Trophoblast cell (in vitro differentiated cells and primary cell): ENCODE measurements at regions not wholly inside any gene's neighbourhood (a gene's known extent, or its start where the extent isn't known, plus 50 kb on each side); places are given as distances from the start of the nearest gene placed in this dataset.
A peak's percentile ranks its signal among the peaks of the same experiment; 100 is the strongest.

Source experiments
- DNase-seq, 2 donors: peaks; one replicate each; pipeline ENCODE4 v3.0.0-alpha.2; 2016
- H2AFZ ChIP-seq: 2 replicates; pipeline ENCODE4 v1.6.1; 2013; ENCODE audit warnings: low read length, moderate library complexity, mild to moderate bottlenecking; ENCODE audit not compliant: insufficient read depth, poor library complexity
- H2AK5ac ChIP-seq: 2 replicates; pipeline ENCODE4 v1.6.1; 2013; ENCODE audit warnings: mild to moderate bottlenecking, low read length
- H2BK120ac ChIP-seq: 2 replicates; pipeline ENCODE4 v1.6.1; 2013; ENCODE audit warnings: low read length, mild to moderate bottlenecking, moderate library complexity; ENCODE audit not compliant: insufficient read depth, poor library complexity
- H2BK12ac ChIP-seq: 2 replicates; pipeline ENCODE4 v1.6.1; 2013; ENCODE audit warnings: mild to moderate bottlenecking, low read length, moderate library complexity
- H2BK5ac ChIP-seq: 2 replicates; pipeline ENCODE4 v1.6.1; 2013; ENCODE audit warnings: low read length, low read depth, moderate library complexity, mild to moderate bottlenecking; ENCODE audit not compliant: poor library complexity
- H3K14ac ChIP-seq: 2 replicates; pipeline ENCODE4 v1.6.1; 2013; ENCODE audit warnings: mild to moderate bottlenecking, low read length
- H3K18ac ChIP-seq: 2 replicates; pipeline ENCODE4 v1.6.1; 2013; ENCODE audit warnings: mild to moderate bottlenecking, low read length
- H3K23ac ChIP-seq: 2 replicates; pipeline ENCODE4 v1.6.1; 2013; ENCODE audit warnings: low read length
- H3K27ac ChIP-seq: 2 replicates; pipeline ENCODE4 v1.5.1; 2013; ENCODE audit warnings: low read depth, mild to moderate bottlenecking, inconsistent platforms, low read length, moderate library complexity
- H3K27me3 ChIP-seq: 2 replicates; pipeline ENCODE4 v1.6.1; 2013; ENCODE audit warnings: inconsistent platforms, mild to moderate bottlenecking, low read length, moderate library complexity; ENCODE audit not compliant: insufficient read depth
- H3K36me3 ChIP-seq, 2 experiments: 1 replicate in 1 of 2; 2 replicates in 1 of 2; pipeline ENCODE4 v1.6.1; 2013; ENCODE audit warnings: low read length in 2 of 2, mild to moderate bottlenecking in 2 of 2, moderate library complexity in 1 of 2; ENCODE audit not compliant: insufficient read depth in 2 of 2, control insufficient read depth in 1 of 2
- H3K4ac ChIP-seq: 2 replicates; pipeline ENCODE4 v1.6.1; 2013; ENCODE audit warnings: low read depth, mild to moderate bottlenecking, low read length, moderate library complexity
- H3K4me1 ChIP-seq, 2 experiments: 1 replicate in 1 of 2; 2 replicates in 1 of 2; pipeline ENCODE4 v1.6.1; 2013; ENCODE audit warnings: low read length in 2 of 2, mild to moderate bottlenecking in 2 of 2, moderate library complexity in 1 of 2; ENCODE audit not compliant: insufficient read depth in 2 of 2, control insufficient read depth in 1 of 2
- H3K4me2 ChIP-seq: 2 replicates; pipeline ENCODE4 v1.6.1; 2013; ENCODE audit warnings: inconsistent platforms, mild to moderate bottlenecking, low read length, moderate library complexity
- H3K4me3 ChIP-seq: 2 replicates; pipeline ENCODE4 v1.5.1; 2013; ENCODE audit warnings: mild to moderate bottlenecking, low read depth, low read length, inconsistent platforms
- H3K79me1 ChIP-seq: one replicate; pipeline ENCODE4 v1.6.1; 2013; ENCODE audit warnings: low read length
- H3K79me2 ChIP-seq: 2 replicates; pipeline ENCODE4 v1.6.1; 2013; ENCODE audit warnings: low read length, mild to moderate bottlenecking; ENCODE audit not compliant: control insufficient read depth, insufficient read depth, poor library complexity
- H3K9ac ChIP-seq: 2 replicates; pipeline ENCODE4 v1.6.1; 2013; ENCODE audit warnings: mild to moderate bottlenecking, low read length
- H3K9me3 ChIP-seq: 2 replicates; pipeline ENCODE4 v1.6.1; 2013; ENCODE audit warnings: low read depth, mild to moderate bottlenecking, control low read depth, inconsistent platforms, low read length; ENCODE audit not compliant: insufficient read depth
- H4K12ac ChIP-seq: 2 replicates; pipeline ENCODE4 v1.6.1; 2013; ENCODE audit warnings: low read depth, mild to moderate bottlenecking, low read length, moderate library complexity
- H4K8ac ChIP-seq: 2 replicates; pipeline ENCODE4 v1.6.1; 2013; ENCODE audit warnings: low read depth, mild to moderate bottlenecking, low read length, moderate library complexity
- H4K91ac ChIP-seq: one replicate; pipeline ENCODE4 v1.6.1; 2013; ENCODE audit warnings: low read depth, mild to moderate bottlenecking, low read length, moderate library complexity
- WGBS: extraction: QIAGEN DNeasy Blood & Tissue Kit; methylation state at CpG from one replicate; pipeline ENCODE4 v1.1.7; 2013; ENCODE audit warnings: missing lambda C conversion rate; ENCODE audit not compliant: insufficient read length, insufficient coverage; ENCODE audit errors: extremely low coverage; 5-methylcytosine and 5-hydroxymethylcytosine counted together

DNA sequence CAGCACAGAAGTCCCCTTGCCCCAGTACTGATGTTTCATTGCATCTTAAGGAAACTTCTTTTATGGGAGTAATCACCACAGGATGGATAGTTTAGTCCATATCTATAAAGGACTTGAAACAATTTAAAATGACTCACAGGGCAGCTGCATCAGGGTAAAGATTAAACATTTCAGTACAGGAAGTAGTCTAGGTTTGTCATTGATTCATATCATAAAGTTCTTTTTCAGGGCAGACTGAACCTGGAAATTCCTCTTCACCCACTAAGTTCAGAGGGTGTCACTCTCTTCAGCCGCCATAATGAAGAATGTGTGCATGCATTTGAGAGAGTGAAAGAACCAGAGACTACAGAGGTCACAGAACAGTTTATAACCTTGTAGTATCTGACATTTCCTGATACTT, 296.3 kb upstream of the JAG1 start:
- H3K36me3 ChIP-seq: no peaks in the 10 kb centered on the region
- H3K18ac ChIP-seq: no peak overlapping the region
- no CpG with 5 or more reads among the region's 1 CpG for WGBS
- no peak overlapping the region for H3K4ac ChIP-seq
- no peak overlapping the region for H4K8ac ChIP-seq
- H4K91ac ChIP-seq: no peak overlapping the region
- no peak overlapping the region for H2BK120ac ChIP-seq
- H2BK5ac ChIP-seq: no peak overlapping the region
- H3K9ac ChIP-seq: no peak overlapping the region
- H3K27ac ChIP-seq: no peak overlapping the region
- H2AK5ac ChIP-seq: no peak overlapping the region
- H3K79me1 ChIP-seq: no peaks in the 10 kb centered on the region
- no peak overlapping the region for H3K23ac ChIP-seq
- H3K27me3 ChIP-seq: no peaks in the 10 kb centered on the region
- no peak overlapping the region for H3K4me3 ChIP-seq
- no peaks in the 10 kb centered on the region for H3K79me2 ChIP-seq
- no peak overlapping the region for H3K4me2 ChIP-seq
- H3K9me3 ChIP-seq: no peaks in the 10 kb centered on the region
- H2BK12ac ChIP-seq: no peak overlapping the region
- H4K12ac ChIP-seq: no peak overlapping the region
- no peaks in the 10 kb centered on the region for H3K4me1 ChIP-seq
- no peak overlapping the region for H3K14ac ChIP-seq
- no peak overlapping the region for H2AFZ ChIP-seq
- peak in 1 of 2 donors; percentile 4 for DNase-seq

- Histone ChIP-seq H3K9ac (no peak overlapping the region), H3K9me3 (no peaks in the 10 kb centered on the region), H3K4me3 (no peak overlapping the region), H3K23ac (no peak overlapping the region), H3K4me1 (no peaks in the 10 kb centered on the region), H3K4ac (no peak overlapping the region), H4K8ac (no peak overlapping the region), H3K79me2 (no peaks in the 10 kb centered on the region), H4K91ac (no peak overlapping the region), H3K36me3 (no peaks in the 10 kb centered on the region), H3K4me2 (no peak overlapping the region), H4K12ac (no peak overlapping the region), H2AK5ac (no peak overlapping the region), H3K79me1 (no peaks in the 10 kb centered on the region), H2BK12ac (no peak overlapping the region), H2BK120ac (no peak overlapping the region), H3K27ac (no peak overlapping the region), H3K18ac (no peak overlapping the region), H3K14ac (no peak overlapping the region), H2AFZ (no peak overlapping the region), H3K27me3 (no peaks in the 10 kb centered on the region), H2BK5ac (no peak overlapping the region)
- WGBS: no CpG with 5 or more reads among the region's 1 CpG
- DNase-seq: no peak
These were observed 297.3 kb upstream of the JAG1 start for GRCh38 chr20:10971096-10971495.

DNA sequence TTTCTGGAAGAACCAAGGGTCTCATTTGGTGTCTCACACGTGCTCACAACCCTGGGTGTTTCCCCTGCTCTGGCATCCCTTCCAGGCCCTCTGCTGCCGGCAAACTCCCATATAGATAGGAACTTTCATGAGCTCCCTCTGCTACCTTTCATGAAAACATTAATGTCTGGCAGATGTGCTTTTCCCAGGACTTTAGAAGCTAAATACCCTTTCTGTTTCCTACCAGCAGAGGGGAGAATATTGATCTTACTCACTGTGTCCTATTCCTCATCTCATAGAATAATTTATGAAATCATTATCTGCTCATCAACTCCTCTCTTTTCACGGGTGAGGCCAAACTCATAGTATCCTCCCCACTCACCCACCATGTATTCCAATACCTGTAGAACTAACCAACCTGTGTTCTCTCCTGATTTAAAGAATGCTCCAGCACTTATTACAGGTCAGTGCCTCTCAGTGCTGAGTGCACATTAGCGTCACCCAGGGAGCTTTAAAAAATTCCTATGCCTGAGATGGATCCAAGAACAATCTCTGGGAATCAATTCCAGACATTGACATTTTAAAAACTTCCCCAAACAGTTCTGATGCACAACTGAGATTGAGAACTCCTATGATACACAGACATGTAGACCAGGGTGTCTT, 298.5 kb upstream of the JAG1 start:
- H3K79me1 ChIP-seq: no peaks in the 10 kb centered on the region
- no peak overlapping the region for H3K4me2 ChIP-seq
- no peak for DNase-seq
- no peaks in the 10 kb centered on the region for H3K79me2 ChIP-seq
- no peak overlapping the region for H3K27ac ChIP-seq
- H2BK5ac ChIP-seq: no peak overlapping the region
- no peak overlapping the region for H4K12ac ChIP-seq
- H3K36me3 ChIP-seq: no peaks in the 10 kb centered on the region
- H2AK5ac ChIP-seq: no peak overlapping the region
- no peak overlapping the region for H3K14ac ChIP-seq
- no peak overlapping the region for H3K23ac ChIP-seq
- no peaks in the 10 kb centered on the region for H3K9me3 ChIP-seq
- H2BK12ac ChIP-seq: no peak overlapping the region
- no peak overlapping the region for H4K91ac ChIP-seq
- H3K18ac ChIP-seq: no peak overlapping the region
- H3K4ac ChIP-seq: no peak overlapping the region
- H3K4me3 ChIP-seq: no peak overlapping the region
- no peak overlapping the region for H2BK120ac ChIP-seq
- H3K9ac ChIP-seq: no peak overlapping the region
- no peak overlapping the region for H4K8ac ChIP-seq
- WGBS: no CpG with 5 or more reads among the region's 4 CpGs
- H3K27me3 ChIP-seq: no peaks in the 10 kb centered on the region
- no peak overlapping the region for H2AFZ ChIP-seq
- no peaks in the 10 kb centered on the region for H3K4me1 ChIP-seq

- Histone ChIP-seq H3K36me3 (no peaks in the 10 kb centered on the region), H3K9ac (no peak overlapping the region), H3K4me2 (no peak overlapping the region), H3K18ac (no peak overlapping the region), H4K12ac (no peak overlapping the region), H2BK5ac (no peak overlapping the region), H3K9me3 (no peaks in the 10 kb centered on the region), H4K8ac (no peak overlapping the region), H2BK120ac (no peak overlapping the region), H3K27me3 (no peaks in the 10 kb centered on the region), H3K27ac (no peak overlapping the region), H3K79me2 (no peaks in the 10 kb centered on the region), H3K4me3 (no peak overlapping the region), H4K91ac (no peak overlapping the region), H2BK12ac (no peak overlapping the region), H2AK5ac (no peak overlapping the region), H3K14ac (no peak overlapping the region), H2AFZ (no peak overlapping the region), H3K79me1 (no peaks in the 10 kb centered on the region), H3K4me1 (no peaks in the 10 kb centered on the region), H3K23ac (no peak overlapping the region), H3K4ac (no peak overlapping the region)
- no CpG with 5 or more reads among the region's 6 CpGs for WGBS
- DNase-seq: no peak
These were observed 302.3 kb upstream of the JAG1 start for GRCh38 chr20:10976051-10976450.
